CD4-positive, alpha-beta T cell (primary cell): ENCODE measurements at regions not wholly inside any gene's neighbourhood (a gene's known extent, or its start where the extent isn't known, plus 50 kb on each side); places are given as distances from the start of the nearest gene placed in this dataset.

Experiments used
- ATAC-seq: fragments of 200-7000 bp; cut with Tn5 transposase; one replicate; pipeline ENCODE4 v1.10.0; 2022; ENCODE audit warnings: mild to moderate bottlenecking; ENCODE audit not compliant: poor library complexity
- CTCF ChIA-PET: fragments of 350-600 bp; sonication (Branson Sonifier 250); formaldehyde crosslinking; loops from one replicate; lab custom pipeline; 2021; ENCODE audit warnings: antibody characterized with exemption, inconsistent platforms; lab: Charles Lee
- POLR2A ChIA-PET: fragments of 350-600 bp; sonication (Branson Sonifier 250); formaldehyde crosslinking; loops from one replicate; lab custom pipeline; 2021; ENCODE audit warnings: antibody characterized with exemption, inconsistent platforms; lab: Charles Lee
- DNase-seq, 14 experiments: peaks; one replicate each; pipeline ENCODE4 v3.0.0-alpha.2; 2013 to 2020; ENCODE audit warnings: mixed read lengths in 2 of 14
- H3K27ac ChIP-seq, 2 donors: one replicate each; pipeline versions ENCODE4 v1.5.1 to v1.7.0; 2013; ENCODE audit warnings: low read length in 2 of 2, low read depth in 1 of 2, mild to moderate bottlenecking in 1 of 2
- H3K27me3 ChIP-seq, 2 experiments: 1 replicate in 1 of 2; 2 replicates in 1 of 2; pipeline versions ENCODE4 v1.6.1 to v1.7.0; 2013; ENCODE audit warnings: low read length in 2 of 2, control low read depth in 1 of 2, mild to moderate bottlenecking in 1 of 2, moderate library complexity in 1 of 2; ENCODE audit not compliant: insufficient read depth in 2 of 2, control insufficient read depth in 1 of 2
- H3K36me3 ChIP-seq: one replicate; pipeline ENCODE4 v1.6.1; 2013; ENCODE audit warnings: low read length, control low read depth; ENCODE audit not compliant: insufficient read depth
- H3K4me1 ChIP-seq: one replicate; pipeline ENCODE4 v1.6.1; 2013; ENCODE audit warnings: low read length, control low read depth; ENCODE audit not compliant: insufficient read depth
- H3K4me3 ChIP-seq: one replicate; pipeline ENCODE4 v1.5.1; 2013; ENCODE audit warnings: mild to moderate bottlenecking, low read length, moderate library complexity
- H3K9me3 ChIP-seq, 2 experiments: 1 replicate in 1 of 2; 2 replicates in 1 of 2; pipeline versions ENCODE4 v1.6.1 to v1.7.0; 2013; ENCODE audit warnings: low read length in 2 of 2, mild to moderate bottlenecking in 2 of 2, control low read depth in 1 of 2, moderate library complexity in 1 of 2; ENCODE audit not compliant: control insufficient read depth in 1 of 2, insufficient read depth in 1 of 2
- H3K27ac Mint-ChIP-seq: one replicate; pipeline ENCODE4 v1.8.0; 2020; ENCODE audit warnings: mixed read lengths
- H3K27me3 Mint-ChIP-seq: one replicate; pipeline ENCODE4 v1.8.0; 2021; ENCODE audit warnings: mixed read lengths
- H3K36me3 Mint-ChIP-seq: one replicate; pipeline ENCODE4 v1.8.0; 2021; ENCODE audit warnings: low read depth, mixed read lengths
- H3K4me1 Mint-ChIP-seq: one replicate; pipeline ENCODE4 v1.8.0; 2021; ENCODE audit warnings: low read depth, mixed read lengths
- H3K4me3 Mint-ChIP-seq: one replicate; pipeline ENCODE4 v1.8.0; 2020; ENCODE audit warnings: mild to moderate bottlenecking, mixed read lengths
- H3K9me3 Mint-ChIP-seq: one replicate; pipeline ENCODE4 v1.8.0; 2020; ENCODE audit warnings: mixed read lengths
- CTCF ChIP-seq: fragments of 200-600 bp; IDR thresholded peaks from one replicate; pipeline ENCODE4 v1.8.0; 2022; ENCODE audit warnings: antibody characterized with exemption, mild to moderate bottlenecking
- intact Hi-C, 2 experiments: fragments of 100-400 bp; cut with DNase I in 1 of 2; cut with micrococcal nuclease in 1 of 2; formaldehyde crosslinking; loops; one replicate each; pipeline versions ENCODE4 v1.15.1 to v1.9.0; 2023 to 2025; cut with DNase I, micrococcal nuclease

- DNase-seq: no peak
- CTCF ChIA-PET: no interaction called here
- H3K9me3 Mint-ChIP-seq: no peaks in the 10 kb centered on the region
- H3K36me3 Mint-ChIP-seq: no peaks in the 10 kb centered on the region
- H3K27me3 ChIP-seq: no peaks in the 10 kb centered on the region
- no peak for ATAC-seq
- H3K27me3 Mint-ChIP-seq: no peaks in the 10 kb centered on the region
- no peak overlapping the region for H3K27ac ChIP-seq
- TF ChIP-seq CTCF: no peak
- H3K36me3 ChIP-seq: no peaks in the 10 kb centered on the region
- H3K4me3 Mint-ChIP-seq: no peak overlapping the region
- POLR2A ChIA-PET: no interaction called here
- intact Hi-C loops: no loop called here
- no peaks in the 10 kb centered on the region for H3K4me1 ChIP-seq
- H3K4me3 ChIP-seq: no peak overlapping the region
- no peaks in the 10 kb centered on the region for H3K9me3 ChIP-seq
- H3K4me1 Mint-ChIP-seq: no peaks in the 10 kb centered on the region
- H3K27ac Mint-ChIP-seq: no peak overlapping the region
Measured at GRCh38 chr3:64400706-64401105, 175.4 kb upstream of the PRICKLE2 start.

- H3K4me1 Mint-ChIP-seq: no peaks in the 10 kb centered on the region
- Histone ChIP-seq H3K36me3 (no peaks in the 10 kb centered on the region), H3K4me1 (no peaks in the 10 kb centered on the region), H3K27ac (no peak overlapping the region), H3K9me3 (no peaks in the 10 kb centered on the region), H3K27me3 (no peaks in the 10 kb centered on the region), H3K4me3 (no peak overlapping the region)
- no peaks in the 10 kb centered on the region for H3K9me3 Mint-ChIP-seq
- ChIA-PET CTCF (no interaction called here), POLR2A (no interaction called here)
- H3K36me3 Mint-ChIP-seq: no peaks in the 10 kb centered on the region
- no peak overlapping the region for H3K27ac Mint-ChIP-seq
- no peak for ATAC-seq
- H3K4me3 Mint-ChIP-seq: no peak overlapping the region
- no peaks in the 10 kb centered on the region for H3K27me3 Mint-ChIP-seq
- DNase-seq: peak in 3 of 14 experiments; percentile 3 to 15 (median 11)
- no peak for TF ChIP-seq CTCF
- intact Hi-C loops: loop anchor here (2.0 to 5.0 kb wide), 2 partner anchors 367 to 369 kb away; no protein-coding TSS in a partner anchor
Measured at GRCh38 chr3:64399205-64399800, 174.0 kb upstream of the PRICKLE2 start.

GRCh38 chr3:64398476-64398875 is 173.2 kb upstream of the PRICKLE2 start:
- no peaks in the 10 kb centered on the region for H3K27me3 ChIP-seq

More at GRCh38 chr3:64398476-64398875, 173.2 kb upstream of the PRICKLE2 start:
- Histone ChIP-seq H3K36me3 (no peaks in the 10 kb centered on the region), H3K4me1 (no peaks in the 10 kb centered on the region), H3K9me3 (no peaks in the 10 kb centered on the region), H3K27ac (no peak overlapping the region), H3K4me3 (no peak overlapping the region)
- Mint-ChIP-seq H3K4me3 (no peak overlapping the region), H3K36me3 (no peaks in the 10 kb centered on the region), H3K27ac (no peak overlapping the region), H3K27me3 (no peaks in the 10 kb centered on the region), H3K9me3 (no peaks in the 10 kb centered on the region), H3K4me1 (no peaks in the 10 kb centered on the region)
- no peak for TF ChIP-seq CTCF
- CTCF ChIA-PET: no interaction called here
- DNase-seq (no peak), ATAC-seq (no peak)
- POLR2A ChIA-PET: no interaction called here
- intact Hi-C loops: loop anchor here (2.0 to 5.0 kb wide), 2 partner anchors 366 to 368 kb away; no protein-coding TSS in a partner anchor
